Activated naive CD8-positive, alpha-beta T cell treated with anti-CD3 and anti-CD28 coated beads, Interleukin-2, amount 10 ng/mL, durations not matched to agents 7 days and 5 days (primary cell): ENCODE measurements at regions not wholly inside any gene's neighbourhood (a gene's known extent, or its start where the extent isn't known, plus 50 kb on each side); places are given as distances from the start of the nearest gene placed in this dataset.

ENCODE experiments used
- ATAC-seq: fragments of 150-1000 bp; cut with Tn5 transposase; one replicate; pipeline ENCODE4 v1.10.0; 2021; ENCODE audit warnings: low read depth, moderate library complexity
- POLR2A ChIA-PET: fragments of 350-600 bp; sonication (Branson Sonifier 250); formaldehyde crosslinking; loops from one replicate; lab custom pipeline; 2021; ENCODE audit warnings: antibody characterized with exemption; lab: Charles Lee
- DNase-seq: peaks from one replicate; pipeline ENCODE4 v3.0.0; 2021
- H3K27ac Mint-ChIP-seq: one replicate; pipeline ENCODE4 v1.8.0; 2022; ENCODE audit warnings: mild to moderate bottlenecking, mixed read lengths
- H3K27me3 Mint-ChIP-seq: one replicate; pipeline ENCODE4 v1.8.0; 2022; ENCODE audit warnings: mild to moderate bottlenecking, moderate library complexity, mixed read lengths
- H3K36me3 Mint-ChIP-seq: one replicate; pipeline ENCODE4 v1.8.0; 2021; ENCODE audit warnings: mild to moderate bottlenecking, mixed read lengths
- H3K4me1 Mint-ChIP-seq: one replicate; pipeline ENCODE4 v1.8.0; 2021; ENCODE audit warnings: mixed read lengths
- H3K4me3 Mint-ChIP-seq: one replicate; pipeline ENCODE4 v1.8.0; 2022; ENCODE audit warnings: mild to moderate bottlenecking, moderate library complexity, mixed read lengths
- H3K9me3 Mint-ChIP-seq: one replicate; pipeline ENCODE4 v1.8.0; 2021; ENCODE audit warnings: mixed read lengths

DNA sequence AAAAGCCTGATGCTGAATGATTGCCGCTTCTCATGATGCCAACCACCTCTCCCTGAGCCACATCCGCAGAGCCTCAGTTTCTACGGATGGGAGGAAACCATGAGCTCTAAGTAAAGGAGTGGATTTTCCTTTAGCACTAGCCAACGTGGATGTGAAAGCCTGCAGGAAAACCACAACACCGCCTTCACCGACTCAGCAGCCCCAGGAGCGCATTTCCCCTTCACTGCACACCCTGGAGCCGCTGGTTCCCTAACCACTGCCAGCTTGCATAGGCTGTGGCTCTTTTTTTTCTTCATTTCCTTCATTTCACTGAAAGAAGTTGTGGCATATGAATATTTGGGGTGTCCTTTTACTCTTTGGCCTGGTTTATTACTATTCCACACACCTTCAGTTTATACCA, 50.5 kb upstream of the SSTR4 start:
- Mint-ChIP-seq H3K36me3 (no peaks in the 10 kb centered on the region), H3K9me3 (peaks cover 3% of the 10 kb centered on the region), H3K4me3 (no peak overlapping the region), H3K27ac (no peak overlapping the region), H3K27me3 (no peaks in the 10 kb centered on the region), H3K4me1 (no peaks in the 10 kb centered on the region)
- ATAC-seq (no peak), DNase-seq (no peak)
- POLR2A ChIA-PET, result no interaction called here

- DNase-seq, result no peak
- ATAC-seq, result no peak
- no peak overlapping the region for H3K4me3 Mint-ChIP-seq
- no peaks in the 10 kb centered on the region for H3K27me3 Mint-ChIP-seq
- H3K4me1 Mint-ChIP-seq, result no peaks in the 10 kb centered on the region
- peaks cover 3% of the 10 kb centered on the region for H3K9me3 Mint-ChIP-seq
- no peak overlapping the region for H3K27ac Mint-ChIP-seq
- POLR2A ChIA-PET, result no interaction called here
- no peaks in the 10 kb centered on the region for H3K36me3 Mint-ChIP-seq
These were observed 49.8 kb upstream of the SSTR4 start for GRCh38 chr20:22985239-22985778.
